Smooth muscle cell of the brain vasculature (primary cell): ENCODE measurements at regions not wholly inside any gene's neighbourhood (a gene's known extent, or its start where the extent isn't known, plus 50 kb on each side); places are given as distances from the start of the nearest gene placed in this dataset.
A peak's percentile ranks its signal among the peaks of the same experiment; 100 is the strongest.

Experiments
- DNase-seq: peaks from one replicate; pipeline ENCODE4 v3.0.0-alpha.2; 2012; ENCODE audit warnings: low read depth, low spot score

DNA sequence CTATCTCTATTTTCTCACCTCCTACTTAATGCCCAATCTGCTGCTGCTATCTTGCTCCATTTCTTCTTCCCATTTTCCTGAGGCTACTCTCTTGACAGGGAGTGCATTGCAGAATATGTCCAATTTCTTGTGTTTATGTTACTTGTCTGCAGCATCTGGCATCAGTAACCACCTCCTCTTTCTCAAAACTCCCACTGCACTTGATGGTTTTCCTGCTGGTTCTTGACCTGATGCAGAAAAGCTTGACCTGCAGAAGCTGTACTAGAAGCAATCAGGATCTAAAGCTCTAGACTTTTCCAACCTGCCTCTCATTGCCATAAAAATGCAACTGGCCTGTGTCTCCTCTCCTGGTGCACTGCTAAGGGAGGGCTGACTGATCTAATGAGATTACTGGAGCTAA, 287.8 kb downstream of the ZEB1 start:
- no peak for DNase-seq

DNA sequence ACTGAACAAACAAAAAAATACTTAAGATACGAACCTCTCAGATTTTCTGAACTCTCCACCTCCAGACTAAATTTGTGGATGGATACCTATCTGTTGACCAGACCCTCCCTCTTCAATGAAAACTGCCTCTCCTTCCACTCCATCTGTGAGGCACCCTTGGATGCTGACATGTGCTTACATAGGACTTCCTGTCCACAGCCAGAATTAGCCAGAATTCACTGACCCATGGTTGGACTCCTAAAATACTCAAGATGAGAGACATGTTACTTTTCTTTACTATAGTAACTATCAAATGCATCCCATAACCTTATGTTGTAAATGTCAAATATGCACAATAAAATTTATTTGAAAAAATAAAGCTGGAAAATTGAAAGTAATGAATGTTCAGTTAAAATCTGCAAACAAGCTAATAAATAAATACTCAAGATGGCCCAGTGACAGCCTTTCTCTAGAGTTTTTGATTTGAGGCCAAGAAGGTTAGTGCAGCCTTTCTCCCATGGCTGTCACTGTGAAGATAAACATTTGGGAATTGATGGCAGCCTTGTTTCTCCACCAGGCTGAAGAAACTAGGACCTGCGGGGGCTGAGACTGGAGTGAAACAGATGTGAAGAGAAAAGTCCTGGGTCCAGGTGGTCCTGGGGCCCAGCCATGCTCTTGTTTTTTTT, 287.0 kb downstream of the ZEB1 start:
- DNase-seq, result no peak

DNA sequence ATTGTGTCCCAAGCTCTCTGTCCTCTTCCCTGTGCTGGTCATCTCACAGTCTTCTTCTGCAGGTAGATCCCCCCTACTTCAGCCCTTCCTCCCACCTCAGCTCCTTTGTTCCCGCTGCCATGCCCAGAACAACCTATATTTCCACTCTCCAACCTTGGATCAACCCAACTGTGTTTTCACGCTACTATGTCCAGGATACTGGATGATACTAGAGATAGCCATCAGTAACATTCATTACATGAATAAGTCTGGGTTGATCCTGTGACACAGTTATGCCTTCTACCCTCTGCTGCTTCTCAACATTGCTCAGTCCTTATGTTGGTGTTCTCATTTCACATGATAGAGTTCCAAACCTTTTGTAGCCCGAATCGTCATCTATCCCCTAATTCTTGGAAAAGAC, 286.4 kb downstream of the ZEB1 start:
- no peak for DNase-seq

DNA sequence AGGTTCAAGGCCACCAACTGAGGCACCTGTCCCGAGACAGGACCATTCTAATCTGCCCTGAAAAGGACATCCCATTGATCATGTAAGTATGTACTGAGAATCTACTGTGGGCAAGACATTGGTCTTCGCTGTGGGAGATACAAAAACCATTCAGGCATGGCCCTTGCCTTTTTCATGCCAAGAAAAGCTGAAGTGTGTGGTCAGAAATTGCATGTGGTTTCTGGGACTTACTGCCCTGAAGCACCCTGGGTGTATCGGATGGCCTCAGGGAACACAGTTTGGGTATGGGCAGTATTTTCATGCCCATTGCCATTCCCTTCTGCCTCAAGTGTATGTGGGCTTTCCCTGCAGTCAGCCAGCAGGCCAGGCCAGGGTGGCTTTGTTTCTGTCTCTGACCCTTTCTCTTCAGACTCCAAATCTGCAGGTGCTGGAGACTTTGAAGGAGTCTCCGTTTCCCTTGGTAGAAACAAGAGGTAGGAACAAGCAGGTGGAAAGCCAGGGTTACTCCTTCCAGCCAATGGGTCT, 285.7 kb downstream of the ZEB1 start:
- DNase-seq, result no peak

DNA sequence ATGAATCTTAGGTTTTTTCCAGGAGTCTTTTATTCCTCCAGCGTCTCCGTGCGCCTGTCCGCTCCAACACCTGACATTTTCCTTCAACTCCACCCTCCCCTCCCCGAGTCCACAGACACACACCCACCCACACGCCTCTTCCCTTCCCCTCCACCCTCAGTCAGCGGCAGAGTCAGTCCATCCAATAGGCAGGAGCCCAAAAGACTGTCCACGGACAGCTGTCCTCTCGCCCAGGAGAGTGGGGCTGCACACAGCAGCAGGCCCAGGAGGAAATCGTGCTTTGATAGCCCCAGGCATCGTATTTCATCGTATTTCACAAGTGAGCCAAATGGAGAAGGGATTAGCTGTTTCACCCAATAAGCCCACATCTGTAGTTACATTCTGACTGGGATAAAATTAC, 285.1 kb downstream of the ZEB1 start:
- no peak for DNase-seq

DNA sequence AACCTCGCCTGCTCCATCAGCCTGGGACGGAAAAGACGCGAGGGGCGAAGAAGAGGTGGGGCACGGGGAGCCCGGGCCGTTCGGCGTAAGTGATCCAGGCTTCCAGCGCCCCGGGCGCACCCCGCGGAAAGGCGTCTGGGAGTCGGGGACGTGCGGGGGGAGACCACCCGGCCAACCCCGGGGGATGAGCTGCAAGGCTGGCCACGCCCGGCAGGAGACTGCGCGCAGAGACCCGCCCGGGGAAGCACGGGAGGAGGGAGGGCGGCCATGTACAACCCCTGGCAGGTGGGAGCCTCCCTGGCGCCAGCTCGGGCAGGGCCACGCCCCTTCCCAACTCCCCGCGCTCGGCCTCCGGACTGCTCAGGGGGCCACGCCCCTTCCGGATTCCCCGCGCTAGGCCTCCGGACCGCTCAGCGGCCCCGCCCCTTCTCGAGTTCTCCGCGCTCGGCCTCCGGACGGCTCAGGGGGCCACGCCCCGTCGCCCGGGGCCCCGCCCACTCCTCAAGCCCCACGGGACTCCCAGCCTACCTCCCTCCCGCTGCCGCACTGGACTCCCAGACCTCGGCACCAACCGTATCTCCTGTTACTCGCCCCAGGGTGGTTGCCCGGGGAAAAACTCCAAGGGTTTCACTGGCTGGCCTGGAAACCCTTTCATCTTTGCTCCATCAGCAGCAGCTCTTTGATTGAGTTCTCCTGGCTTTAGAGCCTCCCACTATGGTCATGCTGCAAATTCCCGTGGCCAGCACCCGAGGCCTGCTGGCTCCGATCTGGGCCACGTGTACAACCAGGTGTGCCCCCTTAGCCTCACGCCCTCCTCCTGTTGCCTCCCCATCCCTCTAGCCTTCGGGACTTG, 284.4 kb downstream of the ZEB1 start:
- DNase-seq, result peak; percentile 64

DNA sequence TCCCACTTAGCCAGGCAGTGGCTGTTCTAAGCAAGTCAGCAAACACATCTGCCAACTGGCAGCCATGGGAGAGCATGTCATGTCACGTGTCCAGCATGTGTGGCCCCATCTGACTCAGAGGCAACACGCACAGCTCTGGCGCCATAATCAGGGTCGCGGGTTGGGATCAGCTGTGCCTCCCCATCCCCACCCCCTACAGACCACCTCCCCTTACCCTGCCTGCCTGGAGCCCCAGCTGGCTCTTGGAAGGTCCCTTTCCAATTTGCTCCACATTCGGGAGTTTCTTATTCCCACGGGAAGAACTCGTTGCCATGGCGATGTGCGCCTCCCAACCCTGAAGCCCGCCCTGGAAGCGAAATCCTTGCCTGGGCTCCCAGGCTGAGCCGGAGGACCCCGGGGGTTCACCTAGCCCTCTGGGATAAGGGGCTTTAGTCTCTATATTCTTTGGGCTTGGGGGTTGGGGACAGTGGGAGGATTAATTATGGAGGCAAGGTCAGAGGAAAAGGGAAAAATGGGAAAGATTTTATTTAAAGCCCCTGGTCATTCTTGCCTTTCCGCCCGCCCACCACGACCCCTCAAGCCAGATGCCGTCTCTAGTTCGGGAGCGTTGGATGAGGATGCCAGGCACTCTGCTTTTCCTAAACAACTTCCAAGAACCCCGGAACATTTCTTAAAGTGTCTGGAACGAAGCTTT, 283.7 kb downstream of the ZEB1 start:
- no peak for DNase-seq

DNA sequence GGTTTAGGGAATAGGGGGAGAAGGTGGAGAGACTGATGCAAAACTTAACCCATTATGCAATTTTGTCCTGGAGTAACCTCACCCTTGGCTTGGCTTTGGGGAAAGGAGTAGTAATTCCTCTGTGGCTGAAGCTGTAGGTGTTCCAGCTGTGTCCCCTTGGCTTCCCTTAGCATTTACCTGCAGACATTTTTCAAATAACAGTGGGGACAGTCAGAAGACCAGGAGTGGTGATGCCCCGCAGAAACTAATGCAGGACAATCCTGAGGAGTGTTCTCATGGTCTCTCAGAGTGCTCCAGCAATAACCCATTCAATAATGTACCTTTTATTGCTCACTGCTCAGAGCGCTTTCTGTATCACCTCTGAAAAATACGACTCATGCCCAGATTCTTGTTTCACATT, 282.1 kb downstream of the ZEB1 start:
- no peak for DNase-seq

DNA sequence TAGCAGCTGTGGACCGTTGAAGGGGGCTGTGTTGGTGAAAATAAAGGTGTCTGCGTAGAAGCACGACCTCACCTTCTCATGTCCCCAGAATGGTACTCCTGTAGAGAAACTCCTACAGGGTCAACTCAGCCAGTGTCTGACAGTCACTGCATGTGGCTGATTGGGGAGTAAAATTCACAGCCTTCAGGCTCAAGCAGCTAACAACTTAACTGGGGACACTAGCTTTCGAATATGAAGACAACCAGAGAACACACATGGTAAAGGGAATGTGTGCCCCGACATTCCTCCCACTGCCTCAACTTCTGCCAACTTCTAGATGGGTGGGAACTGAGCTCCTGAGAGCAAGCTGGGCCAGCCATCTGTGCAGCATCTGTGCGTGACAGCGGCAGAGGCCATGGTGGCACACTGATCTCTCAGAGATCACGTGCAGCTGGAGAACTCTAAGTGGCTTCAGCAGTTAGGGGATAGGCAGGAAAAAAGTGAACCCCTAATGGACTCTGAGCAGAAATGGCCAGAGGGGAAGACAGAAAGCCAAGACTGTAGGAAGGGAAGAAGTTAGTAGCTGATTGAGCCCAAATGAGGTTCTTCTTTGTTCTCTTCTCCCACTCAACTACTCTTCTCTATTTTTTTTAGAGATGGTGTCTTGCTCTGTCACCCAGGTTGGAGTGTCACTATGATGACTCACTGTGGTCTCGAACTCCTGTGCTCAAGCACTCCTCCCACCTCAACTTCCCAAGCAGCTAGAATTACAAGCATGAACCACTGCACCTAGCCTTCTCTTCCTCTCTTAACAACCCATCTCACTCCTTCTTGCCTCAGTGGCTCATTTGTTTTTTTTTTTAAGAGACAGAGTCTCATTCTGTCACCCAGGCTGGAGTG, 280.8 kb downstream of the ZEB1 start:
- DNase-seq, result no peak

DNA sequence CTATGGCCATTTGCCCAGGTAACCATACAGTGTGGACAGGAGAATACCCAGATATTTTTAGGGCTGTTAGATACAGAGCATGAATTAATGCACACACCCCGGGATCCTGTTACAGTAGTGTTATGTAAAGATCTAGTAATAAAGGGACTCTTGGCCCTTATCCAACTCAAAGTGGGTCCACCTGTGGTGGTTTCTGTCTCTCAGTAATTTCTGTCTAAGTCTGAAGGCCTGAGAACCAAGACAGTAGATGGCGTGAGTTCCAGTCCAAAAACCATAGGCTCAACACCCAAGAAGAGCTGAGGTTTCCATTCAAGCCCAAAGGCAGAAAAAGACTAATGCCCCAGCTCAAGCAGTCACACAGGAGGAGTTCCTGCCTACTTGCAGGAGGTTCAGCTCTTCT, 277.7 kb downstream of the ZEB1 start:
- DNase-seq, result no peak

DNA sequence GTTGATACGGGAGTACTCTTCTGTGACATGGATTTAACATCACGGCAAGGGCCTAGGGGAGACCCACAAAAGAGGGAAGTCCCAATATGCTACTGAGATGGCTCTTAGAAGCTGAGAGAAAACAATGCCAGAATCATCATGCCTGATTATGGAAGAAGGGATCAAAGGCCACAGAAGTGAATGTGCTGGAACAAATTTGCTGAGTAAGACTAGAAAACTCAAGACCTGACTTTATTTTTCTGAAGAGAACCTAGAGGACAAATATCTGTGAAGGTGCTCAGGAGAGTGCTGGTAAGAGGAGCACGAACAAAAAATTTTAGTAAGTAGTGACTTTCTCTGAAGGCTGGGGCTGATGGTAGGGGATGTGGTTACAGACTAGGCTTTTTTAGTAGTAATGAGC, 277.0 kb downstream of the ZEB1 start:
- no peak for DNase-seq

DNA sequence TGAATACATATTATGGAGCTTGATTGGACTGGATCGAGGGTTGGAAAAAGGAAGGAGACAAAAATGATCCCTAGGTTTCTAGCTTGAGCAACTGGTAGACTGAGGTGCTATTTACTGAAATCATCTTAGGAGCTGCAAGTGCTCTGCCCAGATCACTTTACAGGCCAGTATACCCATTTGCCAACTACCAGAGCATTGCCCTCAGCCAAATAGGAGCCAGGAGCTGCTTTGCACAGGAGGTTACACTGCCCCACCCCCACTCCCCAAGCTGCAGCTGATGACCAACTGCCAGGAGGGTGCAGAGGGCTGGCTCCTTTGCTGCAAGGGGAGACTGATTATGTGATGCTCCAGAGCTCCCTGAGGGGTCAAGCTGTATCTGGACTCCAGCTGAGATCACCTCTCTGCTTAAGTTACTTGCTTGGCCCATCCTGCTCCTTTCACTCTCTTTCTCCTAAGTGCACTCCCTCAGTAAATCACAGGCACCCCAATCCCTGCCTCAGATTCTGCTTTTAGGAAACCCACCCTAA, 275.4 kb downstream of the ZEB1 start:
- no peak for DNase-seq

DNA sequence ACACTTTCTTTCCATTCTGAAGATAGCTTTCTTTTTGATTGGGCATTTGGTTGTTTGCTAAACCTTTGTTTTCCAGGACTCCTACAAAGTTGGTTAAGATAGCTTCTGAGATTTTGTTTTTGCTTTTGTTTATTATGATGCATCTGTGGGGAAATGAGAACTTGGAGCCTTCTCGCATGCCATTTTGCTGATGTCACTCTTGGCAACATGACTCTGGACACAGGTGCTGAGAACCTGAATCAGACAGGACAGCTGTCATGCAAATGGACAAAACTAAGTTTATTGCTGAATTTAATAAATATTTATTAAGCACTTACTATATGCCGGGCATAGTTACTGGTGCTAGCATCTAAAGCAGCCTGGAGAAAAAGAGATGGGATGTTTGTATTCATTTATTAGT, 274.1 kb downstream of the ZEB1 start:
- DNase-seq, result no peak

DNA sequence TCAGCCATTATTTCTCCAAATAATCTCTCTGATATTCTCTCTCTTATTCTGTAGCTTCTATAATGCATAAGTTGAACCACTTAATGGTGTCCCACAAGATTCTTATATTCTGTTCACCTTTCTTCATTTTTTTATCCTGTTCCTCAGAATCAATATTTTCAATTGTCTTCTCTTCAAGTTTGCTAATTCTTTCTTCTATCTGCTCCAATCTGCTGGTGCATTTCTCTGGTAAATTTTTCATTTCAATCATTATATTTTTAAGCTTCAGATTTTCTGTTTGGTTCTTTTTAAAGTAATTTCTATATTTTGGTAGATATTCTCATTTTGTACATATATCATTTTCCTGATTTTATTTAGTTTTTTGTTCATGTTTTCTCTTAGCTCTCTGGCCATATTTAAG, 272.6 kb downstream of the ZEB1 start:
- DNase-seq, result no peak

DNA sequence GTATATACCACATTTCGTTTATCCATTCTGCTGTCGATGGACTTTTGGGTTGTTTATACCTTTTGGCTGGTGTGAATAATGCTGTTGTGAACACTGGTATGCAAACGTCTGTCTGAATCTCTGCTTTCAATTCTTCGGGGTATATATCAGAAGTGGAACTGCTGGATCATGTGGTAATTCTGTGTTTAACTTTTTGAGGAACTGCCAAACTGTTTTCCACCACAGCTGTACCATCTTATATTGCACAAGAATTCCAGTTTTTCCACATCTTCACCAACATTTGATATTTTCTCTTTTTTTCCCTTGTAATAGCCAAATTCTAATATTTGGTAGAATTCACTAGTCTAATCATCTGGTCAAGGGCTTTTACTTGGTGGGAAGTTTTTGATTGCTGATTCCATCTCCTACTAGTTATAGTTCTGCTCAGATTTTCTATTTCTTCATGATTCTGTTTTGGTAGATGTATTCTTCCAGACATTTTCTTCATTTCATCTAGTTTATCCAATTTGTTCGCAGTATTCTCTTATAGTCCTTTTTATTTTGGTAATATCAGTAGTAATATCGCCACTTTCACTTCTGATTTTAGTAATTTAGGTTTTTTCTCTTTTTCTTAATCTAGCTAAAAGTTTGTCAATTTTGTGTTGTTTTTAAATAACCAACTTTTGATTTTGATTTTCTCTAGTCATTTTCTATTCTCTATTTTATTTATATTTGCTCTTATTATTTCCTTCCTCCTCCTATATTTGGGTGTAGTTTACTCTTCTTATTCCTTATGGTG, 271.2 kb downstream of the ZEB1 start:
- DNase-seq, result no peak

DNA sequence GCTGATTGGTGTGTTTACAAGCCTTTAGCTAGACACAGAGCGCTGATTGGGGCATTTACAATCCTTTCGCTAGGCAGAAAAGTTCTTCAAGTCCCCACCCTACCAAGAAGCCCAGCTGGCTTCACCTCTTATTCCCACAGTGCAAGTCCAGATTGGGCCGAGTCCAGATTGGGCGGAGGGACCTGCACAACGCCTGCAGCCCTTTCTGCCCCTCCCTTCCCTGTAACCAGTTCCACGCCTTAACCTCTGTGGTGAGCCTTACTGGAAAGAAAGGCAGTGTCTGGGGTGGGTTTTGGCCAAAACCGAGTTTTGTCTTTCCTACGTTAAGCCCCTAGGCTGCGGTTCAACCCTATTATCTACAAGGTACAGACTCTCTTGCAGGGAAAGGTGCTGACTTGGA, 268.7 kb downstream of the ZEB1 start:
- no peak for DNase-seq

DNA sequence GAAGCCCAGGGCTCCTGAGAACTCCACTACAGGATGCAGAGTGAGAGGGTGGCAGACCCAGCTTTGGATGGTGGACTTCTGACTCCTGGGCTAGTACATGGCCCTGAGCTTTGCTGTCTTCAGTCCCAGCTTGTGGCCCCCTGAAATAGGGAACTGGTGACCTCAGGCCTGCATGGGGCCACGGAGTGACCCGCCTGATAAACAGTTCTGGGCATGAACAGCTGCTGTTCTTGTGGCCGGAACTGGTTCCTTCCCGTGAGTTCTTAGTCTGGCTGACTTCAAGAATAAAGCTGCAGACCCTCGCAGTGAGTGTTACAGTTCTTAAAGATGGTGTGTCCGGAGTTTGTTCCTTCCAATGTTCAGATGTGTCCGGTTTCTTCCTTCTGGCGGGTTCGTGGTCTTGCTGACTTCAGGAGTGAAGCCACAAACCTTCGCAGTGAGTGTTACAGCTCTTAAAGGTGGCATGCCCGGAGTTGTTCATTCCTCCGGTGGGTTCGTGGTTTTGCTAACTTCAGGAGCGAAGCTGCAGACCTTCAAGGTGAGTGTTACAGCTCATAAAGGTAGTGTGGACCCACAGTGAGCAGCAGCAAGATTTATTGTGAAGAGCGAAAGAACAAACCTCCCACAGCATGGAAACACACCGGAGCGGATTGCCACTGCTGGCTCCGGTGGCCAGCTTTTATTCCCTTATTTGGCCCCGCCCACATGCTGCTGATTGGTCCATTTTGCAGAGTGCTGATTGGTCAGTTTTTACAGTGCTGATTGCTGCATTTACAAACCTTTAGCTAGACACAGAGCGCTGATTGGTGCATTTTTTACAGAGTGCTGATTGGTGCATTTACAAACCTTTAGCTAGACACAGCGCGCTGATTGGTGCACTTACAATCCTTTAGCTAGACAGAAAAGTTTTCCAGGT, 268.0 kb downstream of the ZEB1 start:
- DNase-seq, result no peak

DNA sequence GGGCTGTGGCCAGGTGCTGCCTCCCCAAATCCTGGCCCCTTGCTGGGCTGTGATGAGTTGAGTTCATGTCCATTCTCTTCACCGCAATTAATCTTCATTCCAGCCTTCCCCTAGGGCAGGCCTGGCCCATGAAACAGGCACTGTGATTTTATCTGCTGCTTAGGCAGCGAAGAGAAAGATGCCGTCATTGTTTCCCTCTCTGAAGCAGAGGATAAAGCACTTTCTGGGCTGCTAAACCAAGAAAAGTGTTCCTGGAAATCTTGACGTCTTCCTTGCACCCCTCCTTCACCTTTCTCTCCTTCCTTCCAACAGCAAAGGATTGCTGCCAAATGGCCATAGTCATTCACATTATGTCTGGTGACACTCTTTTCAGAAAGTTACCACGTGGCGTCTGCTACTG, 265.9 kb downstream of the ZEB1 start:
- DNase-seq, result no peak

DNA sequence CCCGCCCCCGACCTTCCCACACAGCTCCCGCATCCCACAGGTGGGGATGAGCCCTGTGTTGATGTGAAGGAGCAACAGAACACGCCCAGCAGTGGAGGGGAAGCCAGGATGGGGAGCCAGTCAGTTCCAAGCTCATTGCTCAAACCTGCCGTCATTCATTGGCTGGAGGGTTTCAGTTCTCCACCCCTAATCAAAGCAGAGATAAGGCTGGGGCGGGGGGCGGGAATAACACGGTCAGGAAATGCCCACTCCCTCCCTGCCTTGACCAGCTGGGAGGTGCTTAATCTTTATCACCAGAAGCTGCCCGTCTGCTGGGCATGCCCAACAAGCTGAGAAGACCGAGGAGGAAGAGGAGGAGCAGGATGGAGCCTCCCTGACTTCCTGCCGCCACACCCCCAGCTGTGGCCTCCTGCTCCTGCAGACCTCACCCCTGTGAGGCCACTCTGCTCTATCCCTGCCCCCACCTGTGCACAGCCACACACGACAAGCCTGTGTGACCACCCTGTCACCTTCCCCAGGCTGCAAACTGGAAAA, 265.1 kb downstream of the ZEB1 start:
- no peak for DNase-seq
